Fibroblast of skin of right biceps (primary cell): ENCODE measurements at regions not wholly inside any gene's neighbourhood (a gene's known extent, or its start where the extent isn't known, plus 50 kb on each side); places are given as distances from the start of the nearest gene placed in this dataset.

Experiments
- DNase-seq: peaks from one replicate; pipeline ENCODE4 v3.0.0-alpha.2; 2013

- no peak for DNase-seq
These were observed 1713.5 kb upstream of the ACO1 start for GRCh38 chr9:30670805-30671562.

GRCh38 chr9:30673132-30673531, 1711.3 kb upstream of the ACO1 start:
- no peak for DNase-seq

- no peak for DNase-seq
These were observed 1707.8 kb upstream of the ACO1 start for GRCh38 chr9:30676651-30677050.

GRCh38 chr9:30677221-30677620, 1707.2 kb upstream of the ACO1 start:
- DNase-seq: no peak

GRCh38 chr9:30688801-30689200, 1695.6 kb upstream of the ACO1 start:
- no peak for DNase-seq

- no peak for DNase-seq
These were observed 1686.5 kb upstream of the ACO1 start for GRCh38 chr9:30697958-30698357.

GRCh38 chr9:30711591-30711990, 1672.9 kb upstream of the ACO1 start:
- DNase-seq: no peak

GRCh38 chr9:30713243-30713642, 1671.2 kb upstream of the ACO1 start:
- DNase-seq: no peak

- DNase-seq: no peak
These were observed 1670.1 kb upstream of the ACO1 start for GRCh38 chr9:30714389-30714788.

- no peak for DNase-seq
These were observed 1666.0 kb upstream of the ACO1 start for GRCh38 chr9:30718483-30718882.

GRCh38 chr9:30722065-30722464, 1662.4 kb upstream of the ACO1 start:
- DNase-seq: no peak

- peak; percentile 41 for DNase-seq
These were observed 1660.8 kb upstream of the ACO1 start for GRCh38 chr9:30723656-30724055.

GRCh38 chr9:30732060-30732459, 1652.4 kb upstream of the ACO1 start:
- DNase-seq: no peak

- no peak for DNase-seq
These were observed 1639.6 kb upstream of the ACO1 start for GRCh38 chr9:30744871-30745270.

- DNase-seq: no peak
These were observed 1637.9 kb upstream of the ACO1 start for GRCh38 chr9:30746589-30746988.

- no peak for DNase-seq
These were observed 1626.7 kb upstream of the ACO1 start for GRCh38 chr9:30757723-30758122.

- no peak for DNase-seq
These were observed 1625.6 kb upstream of the ACO1 start for GRCh38 chr9:30758726-30759446.

- no peak for DNase-seq
These were observed 1619.1 kb upstream of the ACO1 start for GRCh38 chr9:30765318-30765717.

GRCh38 chr9:30771163-30771708, 1613.2 kb upstream of the ACO1 start:
- no peak for DNase-seq

- no peak for DNase-seq
These were observed 1612.7 kb upstream of the ACO1 start for GRCh38 chr9:30771760-30772159.

- no peak for DNase-seq
These were observed 1611.0 kb upstream of the ACO1 start for GRCh38 chr9:30773427-30773826.

- DNase-seq: no peak
These were observed 1610.1 kb upstream of the ACO1 start for GRCh38 chr9:30774326-30774725.

GRCh38 chr9:30775236-30775635, 1609.2 kb upstream of the ACO1 start:
- no peak for DNase-seq

- DNase-seq: no peak
These were observed 1587.7 kb upstream of the ACO1 start for GRCh38 chr9:30796764-30797163.
